ENCODE measurements at regions not wholly inside any gene's neighbourhood (a gene's known extent, or its start where the extent isn't known, plus 50 kb on each side); places are given as distances from the start of the nearest gene placed in this dataset.

- POLR2A ChIA-PET: no interaction called here
Observed at GRCh38 chr16:14373896-14374295, 256.2 kb downstream of the PARN start.

GRCh38 chr16:14373406-14373805 is 256.7 kb downstream of the PARN start:
- no peaks in the 10 kb centered on the region for H3K4me1 ChIP-seq (ENCODE audit: control insufficient read depth, insufficient read depth, low read length)
- H3K27ac ChIP-seq (ENCODE audit: extremely low read depth, low read depth, low read length): no peak overlapping the region
- H3K9me3 ChIP-seq (ENCODE audit: control insufficient read depth, insufficient read depth, low read depth, low read length): no peaks in the 10 kb centered on the region
- no peaks in the 10 kb centered on the region for H3K36me3 ChIP-seq (ENCODE audit: control insufficient read depth in 2 of 2, insufficient read depth in 1 of 2, low read length in 2 of 2)
- ChIA-PET POLR2A (no interaction called here), CTCF (no interaction called here)
- H3K4me3 ChIP-seq (ENCODE audit: low read depth, low read length): no peak overlapping the region
- TF ChIP-seq, protein P1, sequence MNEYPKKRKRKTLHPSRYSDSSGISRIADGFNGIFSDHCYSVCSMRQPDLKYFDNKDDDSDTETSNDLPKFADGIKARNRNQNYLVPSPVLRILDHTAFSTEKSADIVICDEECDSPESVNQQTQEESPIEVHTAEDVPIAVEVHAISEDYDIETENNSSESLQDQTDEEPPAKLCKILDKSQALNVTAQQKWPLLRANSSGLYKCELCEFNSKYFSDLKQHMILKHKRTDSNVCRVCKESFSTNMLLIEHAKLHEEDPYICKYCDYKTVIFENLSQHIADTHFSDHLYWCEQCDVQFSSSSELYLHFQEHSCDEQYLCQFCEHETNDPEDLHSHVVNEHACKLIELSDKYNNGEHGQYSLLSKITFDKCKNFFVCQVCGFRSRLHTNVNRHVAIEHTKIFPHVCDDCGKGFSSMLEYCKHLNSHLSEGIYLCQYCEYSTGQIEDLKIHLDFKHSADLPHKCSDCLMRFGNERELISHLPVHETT (tag by site-specific recombination; IDR thresholded peaks at IDR 0.05): no peak
- no peak for TF ChIP-seq GLI2 (tag by site-specific recombination; IDR thresholded peaks at IDR 0.05; ENCODE audit: borderline replicate concordance, low read depth)

More at GRCh38 chr16:14373896-14374295, 256.2 kb downstream of the PARN start:
- Histone ChIP-seq H3K27ac (ENCODE audit: extremely low read depth, low read depth, low read length) (no peak overlapping the region), H3K36me3 (ENCODE audit: control insufficient read depth in 2 of 2, insufficient read depth in 1 of 2, low read length in 2 of 2) (no peaks in the 10 kb centered on the region), H3K4me3 (ENCODE audit: low read depth, low read length) (no peak overlapping the region), H3K9me3 (ENCODE audit: control insufficient read depth, insufficient read depth, low read depth, low read length) (no peaks in the 10 kb centered on the region), H3K4me1 (ENCODE audit: control insufficient read depth, insufficient read depth, low read length) (no peaks in the 10 kb centered on the region)
- CTCF ChIA-PET: no interaction called here
- TF ChIP-seq KLF1 (tag by site-specific recombination; IDR thresholded peaks at IDR 0.05) (peak; percentile 53), EGR2 (tag by site-specific recombination; IDR thresholded peaks at IDR 0.05; ENCODE audit: low read depth) (peak; percentile 32; the same call in 1 of the 2 replicates), ZNF768 (tag by site-specific recombination; IDR thresholded peaks at IDR 0.05) (no peak), ZFHX2 (tag by site-specific recombination; conservative IDR thresholded peaks at IDR 0.05) (peak; percentile 50), ZNF16 (tag by site-specific recombination; IDR thresholded peaks at IDR 0.05; ENCODE audit: low read depth) (no peak), ZNF792 (tag by site-specific recombination; IDR thresholded peaks at IDR 0.05) (no peak)

DNA sequence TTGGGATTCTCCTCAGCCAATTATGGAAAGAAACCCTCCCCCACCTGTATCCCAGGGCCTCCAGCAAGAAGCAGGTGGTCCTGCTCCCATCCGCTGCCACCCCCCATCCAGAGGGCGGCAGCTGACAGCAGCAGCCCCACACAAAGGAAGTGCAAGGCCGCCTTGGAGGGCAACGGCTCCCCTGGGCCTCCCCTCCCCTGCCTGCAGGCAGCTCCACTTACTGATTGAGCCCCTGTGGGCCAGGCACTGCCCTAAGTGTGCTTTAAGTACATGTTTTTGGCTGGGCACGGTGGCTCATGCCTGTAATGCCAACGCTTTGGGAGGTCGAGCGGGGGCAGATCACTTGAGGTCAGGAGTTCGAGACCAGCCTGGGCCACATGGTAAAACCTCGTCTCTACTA is 257.6 kb downstream of the PARN start:
- TF ChIP-seq KLF7 (tag by site-specific recombination; IDR thresholded peaks at IDR 0.05; ENCODE audit: borderline replicate concordance): no peak
- TF ChIP-seq ZNF558 (tag by site-specific recombination; IDR thresholded peaks at IDR 0.05): no peak
- TF ChIP-seq, protein P2, sequence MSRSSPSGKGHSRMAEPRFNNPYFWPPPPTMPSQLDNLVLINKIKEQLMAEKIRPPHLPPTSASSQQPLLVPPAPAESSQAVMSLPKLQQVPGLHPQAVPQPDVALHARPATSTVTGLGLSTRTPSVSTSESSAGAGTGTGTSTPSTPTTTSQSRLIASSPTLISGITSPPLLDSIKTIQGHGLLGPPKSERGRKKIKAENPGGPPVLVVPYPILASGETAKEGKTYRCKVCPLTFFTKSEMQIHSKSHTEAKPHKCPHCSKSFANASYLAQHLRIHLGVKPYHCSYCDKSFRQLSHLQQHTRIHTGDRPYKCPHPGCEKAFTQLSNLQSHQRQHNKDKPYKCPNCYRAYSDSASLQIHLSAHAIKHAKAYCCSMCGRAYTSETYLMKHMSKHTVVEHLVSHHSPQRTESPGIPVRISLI (tag by site-specific recombination; IDR thresholded peaks at IDR 0.05): no peak
- peak; percentile 19; the same call in 1 of the 2 replicates for TF ChIP-seq ZIC2 (tag by site-specific recombination; IDR thresholded peaks at IDR 0.05)
- TF ChIP-seq, protein P3, sequence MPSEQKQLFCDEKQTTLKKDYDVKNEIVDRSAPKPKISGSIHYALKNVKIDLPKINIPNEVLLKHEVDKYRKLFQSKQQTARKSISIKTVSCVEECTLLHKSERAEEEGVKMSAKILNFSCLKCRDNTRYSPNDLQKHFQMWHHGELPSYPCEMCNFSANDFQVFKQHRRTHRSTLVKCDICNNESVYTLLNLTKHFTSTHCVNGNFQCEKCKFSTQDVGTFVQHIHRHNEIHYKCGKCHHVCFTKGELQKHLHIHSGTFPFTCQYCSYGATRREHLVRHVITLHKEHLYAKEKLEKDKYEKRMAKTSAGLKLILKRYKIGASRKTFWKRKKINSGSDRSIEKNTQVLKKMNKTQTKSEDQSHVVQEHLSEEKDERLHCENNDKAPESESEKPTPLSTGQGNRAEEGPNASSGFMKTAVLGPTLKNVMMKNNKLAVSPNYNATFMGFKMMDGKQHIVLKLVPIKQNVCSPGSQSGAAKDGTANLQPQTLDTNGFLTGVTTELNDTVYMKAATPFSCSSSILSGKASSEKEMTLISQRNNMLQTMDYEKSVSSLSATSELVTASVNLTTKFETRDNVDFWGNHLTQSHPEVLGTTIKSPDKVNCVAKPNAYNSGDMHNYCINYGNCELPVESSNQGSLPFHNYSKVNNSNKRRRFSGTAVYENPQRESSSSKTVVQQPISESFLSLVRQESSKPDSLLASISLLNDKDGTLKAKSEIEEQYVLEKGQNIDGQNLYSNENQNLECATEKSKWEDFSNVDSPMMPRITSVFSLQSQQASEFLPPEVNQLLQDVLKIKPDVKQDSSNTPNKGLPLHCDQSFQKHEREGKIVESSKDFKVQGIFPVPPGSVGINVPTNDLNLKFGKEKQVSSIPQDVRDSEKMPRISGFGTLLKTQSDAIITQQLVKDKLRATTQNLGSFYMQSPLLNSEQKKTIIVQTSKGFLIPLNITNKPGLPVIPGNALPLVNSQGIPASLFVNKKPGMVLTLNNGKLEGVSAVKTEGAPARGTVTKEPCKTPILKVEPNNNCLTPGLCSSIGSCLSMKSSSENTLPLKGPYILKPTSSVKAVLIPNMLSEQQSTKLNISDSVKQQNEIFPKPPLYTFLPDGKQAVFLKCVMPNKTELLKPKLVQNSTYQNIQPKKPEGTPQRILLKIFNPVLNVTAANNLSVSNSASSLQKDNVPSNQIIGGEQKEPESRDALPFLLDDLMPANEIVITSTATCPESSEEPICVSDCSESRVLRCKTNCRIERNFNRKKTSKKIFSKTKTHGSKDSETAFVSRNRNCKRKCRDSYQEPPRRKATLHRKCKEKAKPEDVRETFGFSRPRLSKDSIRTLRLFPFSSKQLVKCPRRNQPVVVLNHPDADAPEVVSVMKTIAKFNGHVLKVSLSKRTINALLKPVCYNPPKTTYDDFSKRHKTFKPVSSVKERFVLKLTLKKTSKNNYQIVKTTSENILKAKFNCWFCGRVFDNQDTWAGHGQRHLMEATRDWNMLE (tag by site-specific recombination; conservative IDR thresholded peaks at IDR 0.05; ENCODE audit: low read depth): no peak
- TF ChIP-seq GLIS1 (tag by site-specific recombination; IDR thresholded peaks at IDR 0.05): peak; percentile 53
- no peaks in the 10 kb centered on the region for H3K9me3 ChIP-seq (ENCODE audit: control insufficient read depth, insufficient read depth, low read depth, low read length)
- no peaks in the 10 kb centered on the region for H3K36me3 ChIP-seq (ENCODE audit: control insufficient read depth in 2 of 2, insufficient read depth in 1 of 2, low read length in 2 of 2)
- H3K4me1 ChIP-seq (ENCODE audit: control insufficient read depth, insufficient read depth, low read length): no peaks in the 10 kb centered on the region
- no peak overlapping the region for H3K4me3 ChIP-seq (ENCODE audit: low read depth, low read length)
- CTCF ChIA-PET: no interaction called here
- no peak overlapping the region for H3K27ac ChIP-seq (ENCODE audit: extremely low read depth, low read depth, low read length)
- POLR2A ChIA-PET: no interaction called here

Measured in HEK293 (cell line).